Superior temporal gyrus (tissue), 1 donor: ENCODE measurements at regions not wholly inside any gene's neighbourhood (a gene's known extent, or its start where the extent isn't known, plus 50 kb on each side); places are given as distances from the start of the nearest gene placed in this dataset.
"Not testable (repeated sequence)": the region's sequence is repeated elsewhere in the genome, so short reads cannot be mapped to it uniquely, and the experiment has no call there.

Experiments used
- DNase-seq: peaks from one replicate; pipeline ENCODE4 v3.0.0-alpha.2; 2016; ENCODE audit errors: extremely low spot score

DNA sequence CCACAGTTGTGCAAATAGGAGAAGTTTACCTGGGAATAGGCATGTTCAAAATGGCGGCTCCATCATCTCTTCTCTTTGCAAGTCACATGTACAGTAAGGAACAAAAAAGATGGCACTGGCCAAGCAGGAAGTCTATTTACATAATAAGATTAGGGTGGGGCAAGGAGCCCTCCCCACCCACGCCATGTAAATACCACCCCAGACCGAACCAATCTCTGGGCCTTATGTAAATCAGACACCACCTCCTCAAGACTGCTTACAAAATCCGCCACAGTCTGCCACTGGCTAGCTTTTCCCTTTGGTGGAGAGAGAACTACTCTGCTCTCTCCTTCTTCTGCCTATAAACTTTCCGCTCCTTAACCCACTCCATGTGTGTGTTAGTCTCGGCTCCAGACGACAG is 1496.3 kb downstream of the REEP3 start:
- DNase-seq: no peak

DNA sequence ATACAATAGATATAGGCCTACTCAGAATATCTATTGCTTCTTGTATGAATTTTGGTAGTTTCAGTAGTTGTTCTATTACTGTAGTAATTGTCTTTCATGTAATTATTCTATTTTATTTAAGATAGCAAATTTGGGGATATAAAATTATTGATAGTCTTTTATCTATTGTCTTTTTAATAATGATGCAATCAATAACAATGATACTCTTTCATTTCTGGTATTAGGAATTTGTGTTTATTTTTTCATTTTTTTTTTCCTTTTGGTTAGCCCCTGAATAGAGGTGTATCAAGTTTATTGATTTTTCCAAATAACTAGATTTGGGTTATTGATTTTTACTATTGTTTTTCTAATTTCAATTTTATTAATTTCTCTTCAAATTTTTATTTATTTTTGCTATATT is 1503.7 kb downstream of the REEP3 start:
- no peak for DNase-seq

DNA sequence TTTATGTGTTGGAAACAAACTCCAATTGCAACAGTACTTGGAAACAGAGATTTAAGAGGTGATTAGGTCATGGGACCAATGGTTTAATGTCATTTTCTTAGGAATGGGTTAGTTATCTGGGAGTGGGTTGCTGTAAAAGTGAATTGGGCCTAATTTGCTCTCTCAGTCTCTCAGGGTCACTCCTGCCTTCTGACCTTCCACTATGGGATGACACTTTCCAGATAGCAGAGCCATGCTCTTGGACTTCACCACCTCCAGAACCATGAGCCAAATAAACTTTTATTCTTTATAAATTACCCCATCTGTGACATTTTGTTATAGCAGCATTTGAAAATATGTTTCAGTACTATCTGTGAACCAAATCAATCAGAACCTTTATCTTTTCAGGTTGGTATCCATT is 1509.1 kb downstream of the REEP3 start:
- no peak for DNase-seq

- peak; percentile 20 for DNase-seq
Observed at GRCh38 chr10:65032867-65033769, 1511.9 kb downstream of the REEP3 start.

DNA sequence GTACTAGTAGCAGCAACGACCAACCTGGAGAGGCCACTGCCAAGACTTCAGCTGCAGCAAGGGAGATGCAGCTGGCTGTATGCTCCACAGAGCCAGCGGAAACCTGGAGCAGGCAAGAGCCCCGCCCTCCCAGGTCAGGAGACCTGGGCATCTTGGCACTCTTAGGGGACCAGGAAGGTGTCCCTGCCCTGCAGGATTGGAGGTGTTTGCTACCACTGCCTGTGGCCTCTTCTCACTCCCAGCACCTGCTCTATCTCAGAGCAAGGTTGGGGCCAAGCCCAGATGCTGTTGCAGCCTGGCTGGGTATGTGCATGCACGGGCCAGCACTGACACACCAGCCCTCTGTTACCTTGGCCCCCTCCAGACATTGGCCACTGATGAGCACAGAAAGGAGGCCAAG is 1512.8 kb downstream of the REEP3 start:
- DNase-seq: no peak

DNA sequence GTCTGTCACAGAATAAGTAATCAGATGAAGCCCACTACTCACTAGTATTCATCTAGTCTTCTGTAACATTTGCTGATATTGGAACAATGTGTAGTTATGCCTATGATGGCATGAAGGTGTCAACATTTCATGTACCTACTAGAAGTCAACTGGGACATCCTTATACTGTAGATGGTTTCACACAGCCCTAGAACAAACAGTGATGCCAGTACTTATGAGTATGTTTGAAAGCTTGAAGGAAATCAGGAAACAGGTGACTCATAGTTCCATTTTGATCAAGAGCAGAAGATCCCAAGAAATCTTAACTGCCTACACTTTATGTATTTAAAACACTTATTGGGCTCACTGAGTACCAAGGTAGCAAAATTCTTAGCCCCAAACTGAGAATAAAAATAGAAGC is 1519.6 kb downstream of the REEP3 start:
- peak; percentile 27 for DNase-seq

- DNase-seq: no peak
Observed at GRCh38 chr10:65041307-65041706, 1520.1 kb downstream of the REEP3 start.

DNA sequence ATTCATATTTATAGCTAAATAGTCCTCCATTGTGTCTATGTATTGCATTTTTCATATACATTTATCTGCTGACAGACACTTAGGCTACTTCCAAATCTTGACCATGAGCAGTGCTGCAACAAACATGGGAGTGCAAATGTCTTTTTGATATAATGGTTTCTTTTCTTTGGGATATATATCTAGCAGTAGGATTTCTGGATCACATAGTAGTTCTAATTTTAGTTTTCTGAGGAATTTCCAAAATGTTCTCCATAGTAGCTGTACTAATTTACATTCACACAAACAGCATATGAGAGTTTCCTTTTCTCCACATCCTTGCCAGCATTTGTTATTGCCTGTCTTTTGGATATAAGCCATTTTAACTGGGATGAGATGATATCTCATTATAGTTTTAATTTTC is 1521.3 kb downstream of the REEP3 start:
- DNase-seq: no peak

- DNase-seq: no peak
Observed at GRCh38 chr10:65046831-65047230, 1525.6 kb downstream of the REEP3 start.

- DNase-seq: not testable (repeated sequence)
Observed at GRCh38 chr10:65052111-65052510, 1530.9 kb downstream of the REEP3 start.

DNA sequence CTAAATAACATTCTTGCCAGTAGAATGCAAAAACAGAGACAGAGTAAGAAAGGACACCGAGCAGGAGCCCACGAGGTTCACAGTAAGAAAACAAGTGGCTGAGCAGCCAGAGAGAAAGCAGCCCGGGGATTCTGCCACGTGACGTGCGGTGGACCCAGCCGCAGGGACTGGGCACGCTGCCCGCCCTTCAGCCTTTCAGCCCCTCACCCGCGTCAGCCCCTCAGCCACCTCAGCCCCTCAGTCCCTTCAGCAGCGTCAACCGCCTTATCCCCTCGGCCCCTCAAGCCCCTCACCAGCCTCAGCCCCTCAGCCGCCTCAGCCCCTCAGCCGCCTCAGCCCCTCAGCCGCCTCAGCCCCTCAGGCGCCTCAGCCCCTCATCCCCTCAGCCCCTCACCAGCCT is 1532.2 kb downstream of the REEP3 start:
- not testable (repeated sequence) for DNase-seq

DNA sequence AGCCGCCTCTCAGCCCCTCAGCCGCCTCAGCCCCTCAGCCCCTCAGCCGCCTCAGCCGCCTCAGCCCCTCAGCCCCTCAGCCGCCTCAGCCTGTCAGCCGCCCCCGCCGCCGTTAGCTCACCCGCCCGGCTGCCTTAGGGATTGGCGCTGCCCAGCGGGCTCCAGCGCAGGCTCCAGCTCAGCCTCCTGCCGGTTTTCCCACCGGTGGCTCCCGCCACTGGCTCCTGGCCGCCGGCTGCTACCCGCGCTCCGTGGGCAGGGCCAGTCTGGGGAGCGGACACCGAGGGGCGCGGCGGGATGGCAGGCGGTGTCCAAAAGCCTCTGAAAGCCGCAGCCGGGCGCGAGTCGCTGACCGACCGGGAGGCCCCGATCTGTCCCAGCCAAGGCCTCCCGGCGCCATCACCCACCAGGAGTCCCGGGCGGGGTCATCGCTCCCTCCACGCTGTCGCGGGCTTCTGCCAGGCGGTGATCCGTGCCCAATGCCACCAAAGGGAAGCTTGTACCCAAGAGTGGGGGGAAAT is 1532.7 kb downstream of the REEP3 start:
- DNase-seq: not testable (repeated sequence)

- not testable (repeated sequence) for DNase-seq
Observed at GRCh38 chr10:65054701-65055100, 1533.5 kb downstream of the REEP3 start.

- DNase-seq: no peak
Observed at GRCh38 chr10:65065278-65065677, 1544.1 kb downstream of the REEP3 start.

DNA sequence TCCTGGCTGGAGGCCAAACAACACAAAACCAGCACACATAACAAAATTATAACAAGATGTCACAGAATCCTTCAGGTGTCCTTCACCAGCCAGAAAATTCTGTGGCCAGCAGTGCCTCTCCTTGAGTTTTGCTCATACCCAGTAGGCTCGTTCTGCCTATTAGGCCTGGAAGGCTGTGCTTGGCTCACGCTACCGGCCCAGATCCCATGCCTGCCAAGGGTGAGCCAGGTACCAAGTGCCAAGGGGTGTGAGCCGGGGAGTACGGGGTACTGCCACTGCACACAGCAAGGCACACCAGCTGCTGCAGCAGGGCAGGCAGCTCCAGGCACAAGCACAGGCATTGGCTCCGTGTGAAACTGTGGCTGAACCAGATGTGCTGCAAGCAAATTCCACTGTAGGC is 1562.0 kb downstream of the REEP3 start:
- no peak for DNase-seq

GRCh38 chr10:65090991-65091390 is 1569.8 kb downstream of the REEP3 start:
- no peak for DNase-seq

GRCh38 chr10:65100146-65100545 is 1578.9 kb downstream of the REEP3 start:
- DNase-seq: no peak

GRCh38 chr10:65100881-65101280 is 1579.7 kb downstream of the REEP3 start:
- DNase-seq: not testable (repeated sequence)

DNA sequence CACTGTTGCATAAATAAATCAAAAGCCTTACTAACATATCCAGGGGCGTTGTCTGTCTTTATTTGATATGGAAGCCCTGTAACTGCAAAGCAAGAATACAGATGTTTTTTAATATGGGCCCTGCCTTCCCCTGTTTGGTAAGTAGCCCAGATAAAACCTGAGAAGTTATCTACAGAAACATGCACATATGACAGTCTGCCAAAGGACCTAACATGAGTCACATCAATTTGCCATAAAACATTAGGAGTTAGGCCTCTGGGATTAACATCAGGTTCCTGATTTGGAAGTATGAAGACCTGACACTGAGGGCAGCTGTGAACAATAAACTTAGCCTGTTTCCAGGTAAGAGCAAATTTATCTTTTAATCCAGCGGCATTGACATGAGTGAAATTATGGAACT is 1588.8 kb downstream of the REEP3 start:
- DNase-seq: no peak

- not testable (repeated sequence) for DNase-seq
Observed at GRCh38 chr10:65111059-65111458, 1589.9 kb downstream of the REEP3 start.

- no peak for DNase-seq
Observed at GRCh38 chr10:65112573-65112972, 1591.4 kb downstream of the REEP3 start.

DNA sequence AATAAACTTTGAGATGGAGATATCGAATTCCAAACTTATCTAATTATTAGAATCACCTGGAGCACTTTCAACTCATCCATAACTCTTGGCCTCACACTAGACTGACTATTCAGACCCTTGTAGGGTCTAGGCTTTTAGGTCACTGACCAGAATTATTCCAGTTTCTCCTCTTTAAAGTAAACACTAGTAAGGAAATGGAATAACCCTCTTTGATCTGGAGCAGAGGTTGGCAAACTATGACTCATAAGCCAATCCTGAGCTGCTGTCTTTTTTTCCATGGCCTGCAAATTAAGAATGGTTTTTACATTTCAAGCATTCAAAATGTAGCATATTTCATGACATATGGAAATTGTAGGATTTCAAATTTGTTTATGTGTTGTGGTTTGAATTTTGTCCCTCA is 1601.9 kb downstream of the REEP3 start:
- no peak for DNase-seq

DNA sequence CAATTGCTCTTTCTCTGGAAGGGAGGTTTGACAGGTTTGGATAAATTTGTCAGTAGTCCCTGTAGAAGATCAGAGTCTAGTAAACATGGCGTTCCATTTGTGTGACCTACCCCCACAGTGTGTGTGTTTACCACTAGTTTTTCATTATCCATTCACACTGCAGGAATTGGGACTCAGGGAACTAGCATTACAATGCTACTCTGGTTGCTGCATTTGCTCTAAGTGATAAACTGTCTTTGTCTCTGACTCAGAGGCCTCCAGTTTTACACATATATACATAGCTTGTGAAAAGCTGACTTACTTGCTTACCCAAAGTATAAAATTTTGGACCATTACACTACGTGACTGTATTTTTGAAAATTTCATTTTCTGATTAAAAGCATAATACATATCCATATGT is 1604.0 kb downstream of the REEP3 start:
- DNase-seq: no peak
